ENCODE measurements at regions not wholly inside any gene's neighbourhood (a gene's known extent, or its start where the extent isn't known, plus 50 kb on each side); places are given as distances from the start of the nearest gene placed in this dataset.

DNA sequence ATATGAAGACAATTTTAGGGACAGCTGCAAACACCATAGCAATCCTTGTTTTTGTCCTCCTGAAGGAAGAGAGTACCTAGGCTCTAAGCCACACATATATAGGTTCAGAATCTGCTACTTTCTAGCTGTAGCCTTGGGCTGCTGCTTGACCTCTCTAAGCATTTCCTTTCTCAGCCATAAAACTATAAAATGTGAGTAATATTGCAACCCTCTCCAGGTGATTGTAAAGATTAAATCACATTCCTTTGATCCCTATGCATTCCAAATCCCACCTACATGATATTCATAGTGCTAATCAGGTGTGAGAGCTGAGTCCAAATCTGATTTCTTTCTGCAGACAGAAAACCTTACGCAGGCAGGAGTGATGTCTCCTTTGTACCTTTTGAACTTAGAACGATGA is 913.5 kb downstream of the VRK1 start:
- ChIA-PET CTCF (ENCODE audit: low intra/inter-chr PET ratio, low total read pairs) (no interaction called here), POLR2A (no interaction called here)
- ATAC-seq (no peak), DNase-seq (ENCODE audit: low spot score) (no peak), FAIRE-seq (no peak)
- H3K4me3 ChIP-seq (replicated peaks in 1 of 3; ENCODE audit: insufficient read depth in 1 of 3, low read depth in 2 of 3, low read length in 3 of 3): no peak overlapping the region
- no peaks in the 10 kb centered on the region for H4K20me1 ChIP-seq (ENCODE audit: insufficient read depth, low read length)
- H3K4me2 ChIP-seq (ENCODE audit: low read depth, low read length): no peak overlapping the region
- in situ Hi-C loops (cut with HindIII; ENCODE audit: extremely low pct_ligation_motif_present, low pct_unique_long_range_greater_than_20kb) (no loop called here), intact Hi-C loops (cut with micrococcal nuclease; ENCODE audit: unreplicated experiment) (no loop called here)
- no peaks in the 10 kb centered on the region for H3K79me2 ChIP-seq (ENCODE audit: insufficient read depth, low read length)
- no peak overlapping the region for H2AFZ ChIP-seq (ENCODE audit: low read length)
- H3K36me3 ChIP-seq (replicated peaks in 1 of 2; ENCODE audit: control insufficient read depth in 1 of 2, insufficient read depth in 2 of 2, low read length in 2 of 2): no peaks in the 10 kb centered on the region
- no peaks in the 10 kb centered on the region for H3K4me1 ChIP-seq (ENCODE audit: insufficient read depth, low read length)
- H3K9ac ChIP-seq (ENCODE audit: insufficient read depth, low read depth, low read length): no peak overlapping the region
- TF ChIP-seq, protein P1, sequence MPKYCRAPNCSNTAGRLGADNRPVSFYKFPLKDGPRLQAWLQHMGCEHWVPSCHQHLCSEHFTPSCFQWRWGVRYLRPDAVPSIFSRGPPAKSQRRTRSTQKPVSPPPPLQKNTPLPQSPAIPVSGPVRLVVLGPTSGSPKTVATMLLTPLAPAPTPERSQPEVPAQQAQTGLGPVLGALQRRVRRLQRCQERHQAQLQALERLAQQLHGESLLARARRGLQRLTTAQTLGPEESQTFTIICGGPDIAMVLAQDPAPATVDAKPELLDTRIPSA (CRISPR knock-in tag; IDR thresholded peaks at IDR 0.05; ENCODE audit: borderline replicate concordance): no peak
- no peak for TF ChIP-seq ZNF232 (CRISPR knock-in tag; IDR thresholded peaks at IDR 0.05; ENCODE audit: borderline replicate concordance)
- no peak for TF ChIP-seq NCOA5 (CRISPR knock-in tag; IDR thresholded peaks at IDR 0.05)
- TF ChIP-seq TOE1 (CRISPR knock-in tag; IDR thresholded peaks at IDR 0.05): no peak
- no peak for TF ChIP-seq ZNF10 (CRISPR knock-in tag; IDR thresholded peaks at IDR 0.05; ENCODE audit: borderline replicate concordance, low read depth)
- no peak for TF ChIP-seq MIER2 (CRISPR knock-in tag; IDR thresholded peaks at IDR 0.05)
- TF ChIP-seq ZNF761 (CRISPR knock-in tag; conservative IDR thresholded peaks at IDR 0.05): no peak
- no peak for TF ChIP-seq NAIF1 (CRISPR knock-in tag; IDR thresholded peaks at IDR 0.05; ENCODE audit: borderline replicate concordance)
- TF ChIP-seq SETDB1 (CRISPR knock-in tag; IDR thresholded peaks at IDR 0.05; ENCODE audit: borderline replicate concordance): no peak
- no TSS peak for BruUV-seq (replicated peaks)
- no peak overlapping the region for H3K27ac ChIP-seq (ENCODE audit: extremely low read length, insufficient read depth, low read length)
- 47% methylated on average over 2 of the region's 2 CpGs for WGBS (ENCODE audit: low lambda C conversion rate)
- no peaks in the 10 kb centered on the region for H3K27me3 ChIP-seq (ENCODE audit: control insufficient read depth in 1 of 2, insufficient read depth in 2 of 2, low read length in 2 of 2)
- peaks cover 80% of the 10 kb centered on the region for H3K9me3 ChIP-seq (ENCODE audit: low read length)

DNA sequence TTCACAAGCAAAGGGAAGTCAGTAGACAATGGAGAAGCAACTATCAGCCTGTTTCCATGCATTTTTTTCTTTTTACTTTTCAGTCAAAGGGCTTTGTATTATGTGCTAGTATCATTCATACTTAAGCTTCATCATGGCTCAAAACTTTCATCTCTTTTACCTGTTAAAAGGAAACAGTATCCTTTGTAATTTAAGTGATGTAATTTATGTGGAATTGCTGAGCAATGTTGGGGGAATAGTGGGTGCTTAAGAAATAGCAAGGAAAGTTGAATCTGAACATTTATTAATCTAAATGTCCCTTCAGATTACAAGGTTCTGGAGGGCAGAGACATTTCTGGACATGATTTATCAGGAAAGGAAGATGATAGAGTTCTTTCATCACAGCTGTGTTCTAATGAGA is 915.3 kb downstream of the VRK1 start:
- ChIA-PET POLR2A (no interaction called here), CTCF (ENCODE audit: low intra/inter-chr PET ratio, low total read pairs) (no interaction called here)
- no peaks in the 10 kb centered on the region for H4K20me1 ChIP-seq (ENCODE audit: insufficient read depth, low read length)
- no peak for ATAC-seq
- no peak for FAIRE-seq
- no peaks in the 10 kb centered on the region for H3K4me1 ChIP-seq (ENCODE audit: insufficient read depth, low read length)
- no peak overlapping the region for H3K27ac ChIP-seq (ENCODE audit: extremely low read length, insufficient read depth, low read length)
- intact Hi-C loops (cut with micrococcal nuclease; ENCODE audit: unreplicated experiment) (no loop called here), in situ Hi-C loops (cut with HindIII; ENCODE audit: extremely low pct_ligation_motif_present, low pct_unique_long_range_greater_than_20kb) (no loop called here)
- no peaks in the 10 kb centered on the region for H3K36me3 ChIP-seq (replicated peaks in 1 of 2; ENCODE audit: control insufficient read depth in 1 of 2, insufficient read depth in 2 of 2, low read length in 2 of 2)
- peaks cover 71% of the 10 kb centered on the region for H3K9me3 ChIP-seq (ENCODE audit: low read length)
- H3K4me2 ChIP-seq (ENCODE audit: low read depth, low read length): no peak overlapping the region
- no peaks in the 10 kb centered on the region for H3K27me3 ChIP-seq (ENCODE audit: control insufficient read depth in 1 of 2, insufficient read depth in 2 of 2, low read length in 2 of 2)
- BruUV-seq (replicated peaks): no TSS peak
- H2AFZ ChIP-seq (ENCODE audit: low read length): no peak overlapping the region
- DNase-seq (ENCODE audit: low spot score): no peak
- no peak overlapping the region for H3K9ac ChIP-seq (ENCODE audit: insufficient read depth, low read depth, low read length)
- no peaks in the 10 kb centered on the region for H3K79me2 ChIP-seq (ENCODE audit: insufficient read depth, low read length)
- H3K4me3 ChIP-seq (replicated peaks in 1 of 3; ENCODE audit: insufficient read depth in 1 of 3, low read depth in 2 of 3, low read length in 3 of 3): no peak overlapping the region
- TF ChIP-seq ZBTB33 (CRISPR knock-in tag; IDR thresholded peaks at IDR 0.05): no peak
- TF ChIP-seq, protein P2, sequence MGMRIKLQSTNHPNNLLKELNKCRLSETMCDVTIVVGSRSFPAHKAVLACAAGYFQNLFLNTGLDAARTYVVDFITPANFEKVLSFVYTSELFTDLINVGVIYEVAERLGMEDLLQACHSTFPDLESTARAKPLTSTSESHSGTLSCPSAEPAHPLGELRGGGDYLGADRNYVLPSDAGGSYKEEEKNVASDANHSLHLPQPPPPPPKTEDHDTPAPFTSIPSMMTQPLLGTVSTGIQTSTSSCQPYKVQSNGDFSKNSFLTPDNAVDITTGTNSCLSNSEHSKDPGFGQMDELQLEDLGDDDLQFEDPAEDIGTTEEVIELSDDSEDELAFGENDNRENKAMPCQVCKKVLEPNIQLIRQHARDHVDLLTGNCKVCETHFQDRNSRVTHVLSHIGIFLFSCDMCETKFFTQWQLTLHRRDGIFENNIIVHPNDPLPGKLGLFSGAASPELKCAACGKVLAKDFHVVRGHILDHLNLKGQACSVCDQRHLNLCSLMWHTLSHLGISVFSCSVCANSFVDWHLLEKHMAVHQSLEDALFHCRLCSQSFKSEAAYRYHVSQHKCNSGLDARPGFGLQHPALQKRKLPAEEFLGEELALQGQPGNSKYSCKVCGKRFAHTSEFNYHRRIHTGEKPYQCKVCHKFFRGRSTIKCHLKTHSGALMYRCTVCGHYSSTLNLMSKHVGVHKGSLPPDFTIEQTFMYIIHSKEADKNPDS (CRISPR knock-in tag; IDR thresholded peaks at IDR 0.05): no peak

Measured in HepG2 (cell line).